ENCODE measurements at regions not wholly inside any gene's neighbourhood (a gene's known extent, or its start where the extent isn't known, plus 50 kb on each side); places are given as distances from the start of the nearest gene placed in this dataset.

GRCh38 chr2:147031897-147032296 lies 812.9 kb upstream of the ACVR2A start:
- peak overlapping the region; percentile 7 for H3K27ac ChIP-seq (ENCODE audit: poor library complexity, severe bottlenecking)
- no peak overlapping the region for H3K4me3 ChIP-seq (ENCODE audit: severe bottlenecking)
- peaks cover 9% of the 10 kb centered on the region for H3K4me1 ChIP-seq (ENCODE audit: insufficient read depth, poor library complexity, severe bottlenecking)
- no peak for DNase-seq (ENCODE audit: low spot score)
- H3K9me3 ChIP-seq (ENCODE audit: severe bottlenecking), result no peaks in the 10 kb centered on the region
- ATAC-seq (ENCODE audit: low read depth), result no peak
- no peaks in the 10 kb centered on the region for H3K36me3 ChIP-seq (ENCODE audit: low read depth)
- H3K27me3 ChIP-seq (ENCODE audit: insufficient read depth, poor library complexity, severe bottlenecking), result no peaks in the 10 kb centered on the region
- no peak for TF ChIP-seq CTCF (IDR thresholded peaks at IDR 0.05; ENCODE audit: poor library complexity, severe bottlenecking)

GRCh38 chr2:147030966-147031720 lies 813.7 kb upstream of the ACVR2A start:
- peak; percentile 79 for ATAC-seq (ENCODE audit: low read depth)
- no peaks in the 10 kb centered on the region for H3K27me3 ChIP-seq (ENCODE audit: insufficient read depth, poor library complexity, severe bottlenecking)
- H3K36me3 ChIP-seq (ENCODE audit: low read depth), result no peaks in the 10 kb centered on the region
- H3K27ac ChIP-seq (ENCODE audit: poor library complexity, severe bottlenecking), result peak overlapping the region; percentile 7
- H3K9me3 ChIP-seq (ENCODE audit: severe bottlenecking), result no peaks in the 10 kb centered on the region
- no peak overlapping the region for H3K4me3 ChIP-seq (ENCODE audit: severe bottlenecking)
- H3K4me1 ChIP-seq (ENCODE audit: insufficient read depth, poor library complexity, severe bottlenecking), result peaks cover 14% of the 10 kb centered on the region
- DNase-seq (ENCODE audit: low spot score), result no peak
- TF ChIP-seq CTCF (IDR thresholded peaks at IDR 0.05; ENCODE audit: poor library complexity, severe bottlenecking), result no peak

- Histone ChIP-seq H3K27me3 (ENCODE audit: insufficient read depth, poor library complexity, severe bottlenecking) (no peaks in the 10 kb centered on the region), H3K27ac (ENCODE audit: poor library complexity, severe bottlenecking) (peak overlapping the region; percentile 36), H3K4me1 (ENCODE audit: insufficient read depth, poor library complexity, severe bottlenecking) (peaks cover 18% of the 10 kb centered on the region), H3K36me3 (ENCODE audit: low read depth) (no peaks in the 10 kb centered on the region), H3K9me3 (ENCODE audit: severe bottlenecking) (no peaks in the 10 kb centered on the region), H3K4me3 (ENCODE audit: severe bottlenecking) (no peak overlapping the region)
- no peak for TF ChIP-seq CTCF (IDR thresholded peaks at IDR 0.05; ENCODE audit: poor library complexity, severe bottlenecking)
- ATAC-seq (ENCODE audit: low read depth), result no peak
- no peak for DNase-seq (ENCODE audit: low spot score)
Measured at GRCh38 chr2:147027436-147027835, 817.4 kb upstream of the ACVR2A start.

GRCh38 chr2:147026664-147027295 lies 818.0 kb upstream of the ACVR2A start:
- TF ChIP-seq CTCF (IDR thresholded peaks at IDR 0.05; ENCODE audit: poor library complexity, severe bottlenecking), result no peak
- ATAC-seq (ENCODE audit: low read depth) (peak; percentile 90), DNase-seq (ENCODE audit: low spot score) (no peak)
- Histone ChIP-seq H3K9me3 (ENCODE audit: severe bottlenecking) (no peaks in the 10 kb centered on the region), H3K27ac (ENCODE audit: poor library complexity, severe bottlenecking) (peak overlapping the region; percentile 36), H3K4me3 (ENCODE audit: severe bottlenecking) (no peak overlapping the region), H3K36me3 (ENCODE audit: low read depth) (no peaks in the 10 kb centered on the region), H3K4me1 (ENCODE audit: insufficient read depth, poor library complexity, severe bottlenecking) (peaks cover 17% of the 10 kb centered on the region), H3K27me3 (ENCODE audit: insufficient read depth, poor library complexity, severe bottlenecking) (no peaks in the 10 kb centered on the region)

Data from RWPE2 (cell line).